ENCODE measurements at regions not wholly inside any gene's neighbourhood (a gene's known extent, or its start where the extent isn't known, plus 50 kb on each side); places are given as distances from the start of the nearest gene placed in this dataset.

- no peak overlapping the region for H3K27ac ChIP-seq (ENCODE audit: extremely low read depth, low read depth, low read length)
- no peaks in the 10 kb centered on the region for H3K36me3 ChIP-seq (ENCODE audit: control insufficient read depth in 2 of 2, insufficient read depth in 1 of 2, low read length in 2 of 2)
- CTCF ChIA-PET = interaction anchor here (0.6 kb wide), 2 partner anchors 109 to 1454 kb away, joined by 4 to 5 read pairs; no protein-coding TSS in a partner anchor
- H3K9me3 ChIP-seq (ENCODE audit: control insufficient read depth, insufficient read depth, low read depth, low read length) = no peaks in the 10 kb centered on the region
- POLR2A ChIA-PET = no interaction called here
- H3K4me3 ChIP-seq (ENCODE audit: low read depth, low read length) = no peak overlapping the region
- H3K4me1 ChIP-seq (ENCODE audit: control insufficient read depth, insufficient read depth, low read length) = no peaks in the 10 kb centered on the region
- TF ChIP-seq ZNF248 (tag by site-specific recombination; IDR thresholded peaks at IDR 0.05) (no peak), HOXA7 (CRISPR knock-in tag; IDR thresholded peaks at IDR 0.05; ENCODE audit: borderline replicate concordance) (no peak), ZNF488 (tag by site-specific recombination; IDR thresholded peaks at IDR 0.05) (no peak), ZNF623 (tag by site-specific recombination; IDR thresholded peaks at IDR 0.05) (no peak), ZBTB26 (tag by site-specific recombination; optimal IDR thresholded peaks at IDR 0.05) (no peak), HOXC10 (CRISPR knock-in tag; IDR thresholded peaks at IDR 0.05) (no peak), SALL2 (tag by site-specific recombination; IDR thresholded peaks at IDR 0.05; ENCODE audit: borderline replicate concordance) (no peak), ZNF302 (tag by site-specific recombination; IDR thresholded peaks at IDR 0.05; ENCODE audit: low read depth) (no peak), ZBTB20 (tag by site-specific recombination; IDR thresholded peaks at IDR 0.05) (no peak), EGR2 (tag by site-specific recombination; IDR thresholded peaks at IDR 0.05; ENCODE audit: low read depth) (peak; percentile 38; the same call in 1 of the 2 replicates), ZNF366 (tag by site-specific recombination; conservative IDR thresholded peaks at IDR 0.05) (peak; percentile 44; the same call in 1 of the 2 replicates), ZFHX2 (tag by site-specific recombination; conservative IDR thresholded peaks at IDR 0.05) (peak; percentile 51; the same call in 1 of the 2 replicates), KLF17 (tag by site-specific recombination; IDR thresholded peaks at IDR 0.05) (no peak), SP2 (tag by site-specific recombination; IDR thresholded peaks at IDR 0.05) (no peak)
These were observed 238.2 kb upstream of the HES1 start for GRCh38 chr3:193897731-193898180.

GRCh38 chr3:193899001-193899400 lies 236.9 kb upstream of the HES1 start:
- CTCF ChIA-PET = no interaction called here
- TF ChIP-seq ZNF10 (tag by site-specific recombination; IDR thresholded peaks at IDR 0.05) (no peak), ZNF155 (tag by site-specific recombination; IDR thresholded peaks at IDR 0.05) (no peak), ZBTB44 (tag by site-specific recombination; IDR thresholded peaks at IDR 0.05) (no peak), ZNF398 (tag by site-specific recombination; IDR thresholded peaks at IDR 0.05) (no peak), ZBTB48 (tag by site-specific recombination; IDR thresholded peaks at IDR 0.05) (no peak), INSM2 (tag by site-specific recombination; IDR thresholded peaks at IDR 0.05) (no peak), ZSCAN16 (tag by site-specific recombination; IDR thresholded peaks at IDR 0.05) (no peak), ZNF169 (tag by site-specific recombination; IDR thresholded peaks at IDR 0.05) (no peak), ZNF830 (tag by site-specific recombination; IDR thresholded peaks at IDR 0.05; ENCODE audit: low read depth) (no peak), ZXDB (tag by site-specific recombination; IDR thresholded peaks at IDR 0.05) (no peak), ZNF449 (tag by site-specific recombination; IDR thresholded peaks at IDR 0.05) (no peak), IKZF3 (tag by site-specific recombination; IDR thresholded peaks at IDR 0.05) (no peak), ZNF2 (tag by site-specific recombination; IDR thresholded peaks at IDR 0.05) (no peak)

More at GRCh38 chr3:193899001-193899400, 236.9 kb upstream of the HES1 start:
- H3K36me3 ChIP-seq (ENCODE audit: control insufficient read depth in 2 of 2, insufficient read depth in 1 of 2, low read length in 2 of 2) = no peaks in the 10 kb centered on the region
- H3K4me1 ChIP-seq (ENCODE audit: control insufficient read depth, insufficient read depth, low read length) = no peaks in the 10 kb centered on the region
- no peaks in the 10 kb centered on the region for H3K9me3 ChIP-seq (ENCODE audit: control insufficient read depth, insufficient read depth, low read depth, low read length)
- no peak overlapping the region for H3K4me3 ChIP-seq (ENCODE audit: low read depth, low read length)
- no peak overlapping the region for H3K27ac ChIP-seq (ENCODE audit: extremely low read depth, low read depth, low read length)
- POLR2A ChIA-PET = no interaction called here

Measured in HEK293 (cell line).